Suprapubic skin (tissue), 4 donors: ENCODE measurements at regions not wholly inside any gene's neighbourhood (a gene's known extent, or its start where the extent isn't known, plus 50 kb on each side); places are given as distances from the start of the nearest gene placed in this dataset.

Experiments used
- CTCF ChIP-seq, 2 donors: fragments of 200-600 bp in 1 of 2; fragments of 450-650 bp in 1 of 2; sonication (generic) in 1 of 2; IDR thresholded peaks; one replicate each; pipeline ENCODE4 v1.5.1; 2016 to 2019; ENCODE audit warnings: antibody characterized with exemption in 2 of 2, mild to moderate bottlenecking in 1 of 2, moderate library complexity in 1 of 2
- EP300 ChIP-seq: sonication (generic); formaldehyde crosslinking; IDR thresholded peaks from one replicate; pipeline ENCODE4 v1.6.1; 2017; ENCODE audit warnings: antibody characterized with exemption
- POLR2A ChIP-seq, 2 donors: fragments of 450-650 bp; IDR thresholded peaks; one replicate each; pipeline ENCODE4 v1.6.1; 2017; ENCODE audit warnings: antibody characterized with exemption in 2 of 2, mild to moderate bottlenecking in 2 of 2, moderate library complexity in 2 of 2
- POLR2AphosphoS5 ChIP-seq, 3 donors: sonication (generic); formaldehyde crosslinking; IDR thresholded peaks; one replicate each; pipeline ENCODE4 v1.6.1; 2017; ENCODE audit warnings: antibody characterized with exemption in 3 of 3

- TF ChIP-seq CTCF (IDR thresholded peaks at IDR 0.05): no peak
- no peak for TF ChIP-seq POLR2A (IDR thresholded peaks at IDR 0.05)
- TF ChIP-seq EP300: no peak
- TF ChIP-seq POLR2AphosphoS5 (IDR thresholded peaks at IDR 0.05): no peak
Observed at GRCh38 chr11:91904792-91905785, 319.5 kb upstream of the FAT3 start.
